Ovary (tissue), 3 donors: ENCODE measurements at regions not wholly inside any gene's neighbourhood (a gene's known extent, or its start where the extent isn't known, plus 50 kb on each side); places are given as distances from the start of the nearest gene placed in this dataset.

ENCODE experiments used
- CTCF ChIP-seq, 3 donors: fragments of 450-650 bp in 2 of 3; fragments of 200-600 bp in 1 of 3; IDR thresholded peaks; one replicate each; pipeline versions ENCODE4 v1.5.1 to v1.8.0; 2016 to 2022; ENCODE audit warnings: antibody characterized with exemption in 3 of 3, mild to moderate bottlenecking in 1 of 3
- EP300 ChIP-seq: sonication (generic); formaldehyde crosslinking; IDR thresholded peaks from one replicate; pipeline ENCODE4 v1.6.1; 2017; ENCODE audit warnings: antibody characterized with exemption
- POLR2A ChIP-seq: fragments of 450-650 bp; IDR thresholded peaks from one replicate; pipeline ENCODE4 v1.6.1; 2017; ENCODE audit warnings: antibody characterized with exemption, mild to moderate bottlenecking, moderate library complexity
- donor health status: DM: no; HTN: no; CAD: no.

GRCh38 chr20:37616110-37616425, 77.8 kb upstream of the CTNNBL1 start:
- TF ChIP-seq CTCF (IDR thresholded peaks at IDR 0.05) (no peak), POLR2A (no peak), EP300 (no peak)
